BE2C (cell line): ENCODE measurements at regions not wholly inside any gene's neighbourhood (a gene's known extent, or its start where the extent isn't known, plus 50 kb on each side); places are given as distances from the start of the nearest gene placed in this dataset.

Source experiments
- DNase-seq: peaks from one replicate; pipeline ENCODE4 v3.0.0-alpha.2; 2020
- H3K27me3 ChIP-seq: fragments of 250-450 bp; sonication (Bioruptor Pico); 2 replicates; pipeline ENCODE4 v1.5.1; 2020; ENCODE audit warnings: mild to moderate bottlenecking
- H3K36me3 ChIP-seq: fragments of 250-450 bp; sonication (Bioruptor Pico); 2 replicates; pipeline ENCODE4 v1.5.1; 2020; ENCODE audit warnings: mild to moderate bottlenecking
- H3K4me1 ChIP-seq: fragments of 250-450 bp; sonication (Bioruptor Pico); 2 replicates; pipeline ENCODE4 v1.5.1; 2020
- H3K4me3 ChIP-seq: 2 replicates; pipeline ENCODE4 v1.5.1; 2011; ENCODE audit warnings: low read depth, low read length
- H3K9me3 ChIP-seq: fragments of 250-450 bp; sonication (Bioruptor Pico); 2 replicates; pipeline ENCODE4 v1.5.1; 2020
- CTCF ChIP-seq: IDR thresholded peaks from 2 replicates; pipeline ENCODE4 v1.5.1; 2012; ENCODE audit warnings: mild to moderate bottlenecking, low read depth, low read length

- peaks cover 32% of the 10 kb centered on the region for H3K4me1 ChIP-seq
- H3K9me3 ChIP-seq = no peaks in the 10 kb centered on the region
- H3K27me3 ChIP-seq = no peaks in the 10 kb centered on the region
- no peak for DNase-seq
- H3K4me3 ChIP-seq = no peak overlapping the region
- no peaks in the 10 kb centered on the region for H3K36me3 ChIP-seq
- no peak for TF ChIP-seq CTCF
These were observed 172.2 kb downstream of the PSAT1 start for GRCh38 chr9:78468974-78469576.

GRCh38 chr9:78470216-78470615 is 173.3 kb downstream of the PSAT1 start:
- no peak overlapping the region for H3K4me3 ChIP-seq
- DNase-seq = no peak
- no peaks in the 10 kb centered on the region for H3K9me3 ChIP-seq
- no peak for TF ChIP-seq CTCF
- no peaks in the 10 kb centered on the region for H3K36me3 ChIP-seq
- no peaks in the 10 kb centered on the region for H3K27me3 ChIP-seq
- peaks cover 32% of the 10 kb centered on the region for H3K4me1 ChIP-seq

- TF ChIP-seq CTCF = no peak
- no peak for DNase-seq
- peaks cover 32% of the 10 kb centered on the region for H3K4me1 ChIP-seq
These were observed 173.8 kb downstream of the PSAT1 start for GRCh38 chr9:78470741-78471140.

GRCh38 chr9:78472111-78472510 is 175.2 kb downstream of the PSAT1 start:
- TF ChIP-seq CTCF = no peak
- H3K9me3 ChIP-seq = no peaks in the 10 kb centered on the region
- DNase-seq = no peak
- no peaks in the 10 kb centered on the region for H3K27me3 ChIP-seq
- no peak overlapping the region for H3K4me3 ChIP-seq
- no peaks in the 10 kb centered on the region for H3K36me3 ChIP-seq
- H3K4me1 ChIP-seq = peaks cover 21% of the 10 kb centered on the region

More at GRCh38 chr9:78470741-78471140, 173.8 kb downstream of the PSAT1 start:
- Histone ChIP-seq H3K4me3 (no peak overlapping the region), H3K9me3 (no peaks in the 10 kb centered on the region), H3K36me3 (no peaks in the 10 kb centered on the region), H3K27me3 (no peaks in the 10 kb centered on the region)

GRCh38 chr9:78479441-78479840 is 182.5 kb downstream of the PSAT1 start:
- DNase-seq = no peak
- Histone ChIP-seq H3K36me3 (no peaks in the 10 kb centered on the region), H3K4me1 (no peaks in the 10 kb centered on the region), H3K9me3 (no peaks in the 10 kb centered on the region), H3K27me3 (no peaks in the 10 kb centered on the region; the same call in 1 of the 2 replicates), H3K4me3 (no peak overlapping the region)
- TF ChIP-seq CTCF = no peak

GRCh38 chr9:78486661-78487060 is 189.7 kb downstream of the PSAT1 start:
- Histone ChIP-seq H3K4me1 (peaks cover 3% of the 10 kb centered on the region; the same call in 1 of the 2 replicates), H3K4me3 (no peak overlapping the region), H3K27me3 (no peaks in the 10 kb centered on the region), H3K9me3 (peaks cover 3% of the 10 kb centered on the region; the same call in 1 of the 2 replicates), H3K36me3 (no peaks in the 10 kb centered on the region)
- TF ChIP-seq CTCF = no peak
- DNase-seq = no peak
